Endothelial cell (in vitro differentiated cells): ENCODE measurements at regions not wholly inside any gene's neighbourhood (a gene's known extent, or its start where the extent isn't known, plus 50 kb on each side); places are given as distances from the start of the nearest gene placed in this dataset.

Source experiments
- DNase-seq: peaks from one replicate; pipeline ENCODE4 v3.0.0; 2021; ENCODE audit warnings: low spot score
- H3K27ac Mint-ChIP-seq: one replicate; pipeline ENCODE4 v1.8.0; 2021; ENCODE audit warnings: mixed read lengths, inconsistent platforms; ENCODE audit not compliant: unreplicated experiment
- H3K27me3 Mint-ChIP-seq: one replicate; pipeline ENCODE4 v1.8.0; 2021; ENCODE audit warnings: mild to moderate bottlenecking, moderate library complexity, mixed read lengths, inconsistent platforms; ENCODE audit not compliant: unreplicated experiment
- H3K36me3 Mint-ChIP-seq: one replicate; pipeline ENCODE4 v1.8.0; 2021; ENCODE audit warnings: mild to moderate bottlenecking, low read depth, mixed read lengths, inconsistent platforms; ENCODE audit not compliant: unreplicated experiment
- H3K4me1 Mint-ChIP-seq: one replicate; pipeline ENCODE4 v1.8.0; 2021; ENCODE audit warnings: mild to moderate bottlenecking, mixed read lengths, inconsistent platforms; ENCODE audit not compliant: unreplicated experiment
- H3K4me3 Mint-ChIP-seq: one replicate; pipeline ENCODE4 v1.8.0; 2021; ENCODE audit warnings: mild to moderate bottlenecking, mixed read lengths, inconsistent platforms; ENCODE audit not compliant: unreplicated experiment
- H3K9me3 Mint-ChIP-seq: one replicate; pipeline ENCODE4 v1.8.0; 2021; ENCODE audit warnings: mixed read lengths, inconsistent platforms; ENCODE audit not compliant: unreplicated experiment
- CTCF ChIP-seq: fragments of 200-600 bp; sonication (generic); IDR thresholded peaks from one replicate; pipeline ENCODE4 v1.5.0; 2021; ENCODE audit warnings: antibody characterized with exemption; ENCODE audit not compliant: unreplicated experiment

DNA sequence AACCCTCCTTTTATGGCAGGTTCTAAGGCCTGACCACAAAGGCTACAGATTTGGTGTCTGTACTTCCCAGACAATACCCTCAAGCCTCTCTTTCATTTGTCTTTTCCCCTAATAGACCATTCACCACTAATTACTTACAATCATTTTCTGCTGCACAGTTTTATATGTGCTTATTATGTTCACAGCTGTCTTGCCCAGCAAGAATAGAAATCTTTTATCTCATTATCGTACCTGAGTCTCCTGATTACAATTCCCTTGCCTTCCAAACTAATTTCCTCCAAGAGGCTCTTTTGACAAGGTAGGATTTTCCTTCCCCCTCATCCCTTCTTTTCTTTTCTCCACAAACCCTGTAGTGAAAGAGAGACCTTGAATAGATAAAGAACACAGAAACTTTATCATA, 352.5 kb upstream of the FMR1 start:
- H3K4me1 Mint-ChIP-seq, result no peaks in the 10 kb centered on the region
- H3K27me3 Mint-ChIP-seq, result peaks cover 2% of the 10 kb centered on the region
- H3K9me3 Mint-ChIP-seq, result no peaks in the 10 kb centered on the region
- DNase-seq, result no peak
- no peaks in the 10 kb centered on the region for H3K36me3 Mint-ChIP-seq
- no peak for TF ChIP-seq CTCF
- no peak overlapping the region for H3K4me3 Mint-ChIP-seq
- H3K27ac Mint-ChIP-seq, result no peak overlapping the region

DNA sequence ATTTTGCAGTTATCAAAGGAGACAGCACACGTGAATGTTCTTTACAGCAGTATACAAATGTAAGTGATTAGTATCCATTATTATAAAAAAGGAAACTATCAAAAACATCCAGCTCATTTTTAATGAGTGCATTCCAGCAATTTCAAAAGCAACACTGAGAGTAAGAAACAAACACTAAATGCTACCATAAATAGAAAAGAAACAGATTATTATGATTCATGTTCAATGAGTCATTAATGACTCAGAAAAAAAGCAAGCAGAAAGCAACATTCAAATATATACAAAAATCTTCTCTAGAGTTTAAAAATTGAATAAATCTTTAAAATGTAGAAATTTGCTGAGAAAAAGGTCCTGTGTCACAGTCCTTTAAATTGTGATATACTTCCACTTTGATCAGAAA, 346.5 kb upstream of the FMR1 start:
- Mint-ChIP-seq H3K9me3 (no peaks in the 10 kb centered on the region), H3K27me3 (no peaks in the 10 kb centered on the region), H3K36me3 (no peaks in the 10 kb centered on the region), H3K4me3 (no peak overlapping the region), H3K27ac (no peak overlapping the region), H3K4me1 (no peaks in the 10 kb centered on the region)
- no peak for TF ChIP-seq CTCF
- no peak for DNase-seq

GRCh38 chrX:147570483-147570882, 341.2 kb upstream of the FMR1 start:
- no peak for DNase-seq
- no peaks in the 10 kb centered on the region for H3K27me3 Mint-ChIP-seq
- H3K4me3 Mint-ChIP-seq, result no peak overlapping the region
- H3K4me1 Mint-ChIP-seq, result no peaks in the 10 kb centered on the region
- no peaks in the 10 kb centered on the region for H3K9me3 Mint-ChIP-seq
- no peaks in the 10 kb centered on the region for H3K36me3 Mint-ChIP-seq
- no peak overlapping the region for H3K27ac Mint-ChIP-seq
- TF ChIP-seq CTCF, result no peak

DNA sequence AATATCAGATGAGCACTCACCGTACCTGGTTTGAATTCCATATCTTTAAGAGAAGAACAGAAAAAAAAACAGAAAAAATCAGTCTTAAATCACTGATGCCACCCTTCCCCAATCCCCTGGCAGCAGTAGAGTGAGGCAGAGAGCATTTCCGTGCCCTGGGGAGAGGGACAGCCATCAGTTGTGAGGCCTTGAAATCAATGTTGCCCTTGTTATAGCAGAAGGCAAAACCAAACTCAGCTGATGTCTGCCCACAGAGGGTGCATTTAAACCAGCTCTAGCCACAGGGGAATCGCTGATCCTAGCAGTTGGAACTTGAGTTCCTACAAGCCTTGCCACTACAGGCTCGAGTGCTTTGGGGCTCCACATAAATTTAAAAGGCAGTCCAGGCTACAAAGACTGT, 338.5 kb upstream of the FMR1 start:
- no peak for TF ChIP-seq CTCF
- Mint-ChIP-seq H3K9me3 (no peaks in the 10 kb centered on the region), H3K4me1 (no peaks in the 10 kb centered on the region), H3K36me3 (no peaks in the 10 kb centered on the region), H3K4me3 (no peak overlapping the region), H3K27ac (no peak overlapping the region), H3K27me3 (peaks cover 1% of the 10 kb centered on the region)
- DNase-seq, result no peak

DNA sequence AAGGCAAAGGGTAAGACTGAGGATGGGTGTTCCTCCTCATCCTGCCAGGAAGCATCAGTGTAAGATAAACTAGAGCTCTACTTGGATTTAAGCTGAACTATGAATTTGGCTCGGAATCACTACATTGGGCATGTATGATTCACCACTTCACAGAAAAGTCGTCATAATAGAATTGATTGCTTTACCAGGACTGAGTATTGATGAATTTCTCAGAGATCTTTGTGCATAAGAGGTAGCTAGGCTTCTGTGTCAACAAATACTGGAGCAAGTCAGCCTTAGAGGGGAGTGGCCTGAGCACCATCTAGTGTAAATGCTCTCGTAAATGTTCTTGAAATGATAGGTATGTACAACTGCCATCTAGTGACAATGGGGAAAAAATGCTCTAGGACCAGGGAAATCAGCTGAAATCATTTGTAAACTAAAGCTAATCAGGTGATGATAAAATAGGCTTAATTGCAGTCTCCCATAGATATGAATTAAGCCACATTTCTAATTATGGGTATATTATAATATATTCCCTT, 309.5 kb upstream of the FMR1 start:
- Mint-ChIP-seq H3K9me3 (no peaks in the 10 kb centered on the region), H3K27ac (no peak overlapping the region), H3K4me3 (no peak overlapping the region), H3K4me1 (no peaks in the 10 kb centered on the region), H3K36me3 (no peaks in the 10 kb centered on the region), H3K27me3 (no peaks in the 10 kb centered on the region)
- no peak for TF ChIP-seq CTCF
- no peak for DNase-seq
